ENCODE measurements at regions not wholly inside any gene's neighbourhood (a gene's known extent, or its start where the extent isn't known, plus 50 kb on each side); places are given as distances from the start of the nearest gene placed in this dataset.

DNA sequence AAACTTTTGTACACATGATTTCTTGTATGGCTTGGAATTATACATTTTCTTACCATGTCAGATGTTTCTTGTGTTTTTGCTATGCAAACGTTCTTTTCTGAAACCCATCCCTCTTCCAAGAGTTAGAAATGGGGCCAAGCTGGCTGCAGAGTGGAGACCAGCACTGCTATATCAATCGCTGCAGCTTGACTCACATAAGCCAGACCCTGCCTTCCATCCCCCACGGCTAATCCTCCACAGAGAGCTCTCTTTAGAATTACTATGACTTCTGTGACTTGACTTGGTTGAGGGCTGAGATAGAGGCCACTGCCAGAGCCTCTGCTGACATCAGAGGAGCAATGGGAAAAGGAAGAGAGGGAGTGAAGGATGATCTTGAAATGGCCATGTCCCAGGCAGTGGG lies 147.9 kb downstream of the DACT1 start:
- Histone ChIP-seq H2AFZ (ENCODE audit: low read length) (no peak overlapping the region), H4K91ac (ENCODE audit: insufficient read length, low read depth, low read length) (no peak overlapping the region), H3K18ac (ENCODE audit: insufficient read length, low read depth, low read length) (no peak overlapping the region), H4K5ac (ENCODE audit: insufficient read length, low read depth, low read length) (no peak overlapping the region), H3K23ac (ENCODE audit: insufficient read length, low read depth, low read length) (no peak overlapping the region), H3K4ac (ENCODE audit: low read depth, low read length) (no peak overlapping the region), H3K79me2 (ENCODE audit: insufficient read depth, low read length) (no peaks in the 10 kb centered on the region), H3K56ac (ENCODE audit: insufficient read length, low read depth, low read length) (no peak overlapping the region), H2BK15ac (ENCODE audit: low read depth, low read length) (no peak overlapping the region), H2BK20ac (ENCODE audit: low read depth, low read length, poor library complexity, severe bottlenecking) (no peak overlapping the region), H4K20me1 (ENCODE audit: control insufficient read depth, insufficient read depth, insufficient read length) (no peaks in the 10 kb centered on the region), H3K14ac (ENCODE audit: insufficient read depth, low read length) (no peak overlapping the region), H3T11ph (ENCODE audit: low read length) (no peak overlapping the region), H3K9me3 (ENCODE audit: control insufficient read depth, low read depth, low read length) (no peaks in the 10 kb centered on the region), H4K8ac (replicated peaks; ENCODE audit: insufficient read length, low read depth, low read length) (no peak overlapping the region), H2BK5ac (ENCODE audit: insufficient read length, low read length) (no peak overlapping the region), H3K23me2 (ENCODE audit: insufficient read length, low read depth, low read length, poor library complexity, severe bottlenecking) (no peaks in the 10 kb centered on the region), H3K4me1 (ENCODE audit: insufficient read depth, low read length) (peaks cover 2% of the 10 kb centered on the region; the same call in 1 of the 2 replicates), H3K4me2 (ENCODE audit: insufficient read depth, insufficient read length, low read length) (no peak overlapping the region), H2AK5ac (ENCODE audit: insufficient read length, low read length) (no peak overlapping the region), H3K27me3 (ENCODE audit: insufficient read depth, low read length) (no peaks in the 10 kb centered on the region), H2BK12ac (ENCODE audit: insufficient read length, low read depth, low read length) (no peak overlapping the region), H3K27ac (ENCODE audit: insufficient read length, low read depth, low read length) (no peak overlapping the region), H3K9ac (ENCODE audit: extremely low read depth, insufficient read length, low read length) (no peak overlapping the region), H3K79me1 (ENCODE audit: insufficient read depth, low read depth, low read length, poor library complexity, severe bottlenecking) (no peaks in the 10 kb centered on the region), H2BK120ac (ENCODE audit: low read depth, low read length, poor library complexity, severe bottlenecking) (no peak overlapping the region)
- Mint-ChIP-seq H3K4me1 (peaks cover 25 to 28% of the 10 kb centered on the region in 2 experiments), H3K27me3 (ENCODE audit: low read depth) (peaks cover 50% of the 10 kb centered on the region), H3K4me3 (no peak overlapping the region), H3K9me3 (no peaks in the 10 kb centered on the region), H3K27ac (no peak overlapping the region), H3K36me3 (ENCODE audit: insufficient read depth in 1 of 3, low read depth in 3 of 3) (no peaks in the 10 kb centered on the region; a peak in 1 of 7 replicates)
- no peak for TF ChIP-seq CTCF (conservative IDR thresholded peaks at IDR 0.05)
- DNase-seq: no peak
- WGBS (ENCODE audit: extremely low coverage, insufficient read length, low lambda C conversion rate): no CpG with 5 or more reads among the region's 3 CpGs
